ENCODE measurements at regions not wholly inside any gene's neighbourhood (a gene's known extent, or its start where the extent isn't known, plus 50 kb on each side); places are given as distances from the start of the nearest gene placed in this dataset.

DNA sequence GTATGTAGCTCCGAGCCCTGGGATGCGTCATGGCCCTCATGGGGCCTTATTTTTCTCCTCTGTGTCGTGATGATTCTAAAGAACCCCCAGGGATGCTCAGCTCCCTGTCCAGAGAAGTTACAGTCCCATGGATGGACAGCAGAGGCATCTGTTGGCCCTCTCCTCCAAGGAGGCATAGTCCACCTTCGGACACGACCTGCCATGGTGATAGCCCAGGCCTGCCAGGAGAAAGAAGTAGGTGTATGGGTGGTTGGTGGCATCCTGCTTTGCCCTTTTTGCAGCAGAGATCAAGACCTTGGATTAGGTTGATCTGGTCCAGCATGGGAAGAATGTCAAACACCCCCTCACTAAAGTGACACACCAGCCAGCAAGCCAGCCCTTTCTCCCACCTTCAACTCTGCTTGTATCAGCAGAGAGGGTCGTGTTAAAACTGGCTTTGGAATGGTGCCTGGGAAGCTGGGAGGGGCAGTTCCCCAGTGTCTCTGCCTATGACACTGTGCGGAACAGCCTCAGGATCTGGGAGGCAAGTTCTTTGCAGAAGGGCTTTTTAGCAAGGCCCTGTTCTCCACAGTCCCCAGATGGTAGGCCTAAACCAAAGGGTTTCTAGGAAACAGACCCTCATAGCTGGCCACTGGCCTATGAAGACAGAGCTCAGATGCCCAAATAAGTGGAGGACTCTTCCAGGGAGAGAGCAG is 259.9 kb upstream of the RPL38 start:
- TF ChIP-seq, protein P1, sequence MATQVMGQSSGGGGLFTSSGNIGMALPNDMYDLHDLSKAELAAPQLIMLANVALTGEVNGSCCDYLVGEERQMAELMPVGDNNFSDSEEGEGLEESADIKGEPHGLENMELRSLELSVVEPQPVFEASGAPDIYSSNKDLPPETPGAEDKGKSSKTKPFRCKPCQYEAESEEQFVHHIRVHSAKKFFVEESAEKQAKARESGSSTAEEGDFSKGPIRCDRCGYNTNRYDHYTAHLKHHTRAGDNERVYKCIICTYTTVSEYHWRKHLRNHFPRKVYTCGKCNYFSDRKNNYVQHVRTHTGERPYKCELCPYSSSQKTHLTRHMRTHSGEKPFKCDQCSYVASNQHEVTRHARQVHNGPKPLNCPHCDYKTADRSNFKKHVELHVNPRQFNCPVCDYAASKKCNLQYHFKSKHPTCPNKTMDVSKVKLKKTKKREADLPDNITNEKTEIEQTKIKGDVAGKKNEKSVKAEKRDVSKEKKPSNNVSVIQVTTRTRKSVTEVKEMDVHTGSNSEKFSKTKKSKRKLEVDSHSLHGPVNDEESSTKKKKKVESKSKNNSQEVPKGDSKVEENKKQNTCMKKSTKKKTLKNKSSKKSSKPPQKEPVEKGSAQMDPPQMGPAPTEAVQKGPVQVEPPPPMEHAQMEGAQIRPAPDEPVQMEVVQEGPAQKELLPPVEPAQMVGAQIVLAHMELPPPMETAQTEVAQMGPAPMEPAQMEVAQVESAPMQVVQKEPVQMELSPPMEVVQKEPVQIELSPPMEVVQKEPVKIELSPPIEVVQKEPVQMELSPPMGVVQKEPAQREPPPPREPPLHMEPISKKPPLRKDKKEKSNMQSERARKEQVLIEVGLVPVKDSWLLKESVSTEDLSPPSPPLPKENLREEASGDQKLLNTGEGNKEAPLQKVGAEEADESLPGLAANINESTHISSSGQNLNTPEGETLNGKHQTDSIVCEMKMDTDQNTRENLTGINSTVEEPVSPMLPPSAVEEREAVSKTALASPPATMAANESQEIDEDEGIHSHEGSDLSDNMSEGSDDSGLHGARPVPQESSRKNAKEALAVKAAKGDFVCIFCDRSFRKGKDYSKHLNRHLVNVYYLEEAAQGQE (IDR thresholded peaks at IDR 0.05; ENCODE audit: borderline replicate concordance), result no peak
- no peak for TF ChIP-seq TAF1 (IDR thresholded peaks at IDR 0.05; ENCODE audit: low read depth)
- no peak for TF ChIP-seq EP300 (conservative IDR thresholded peaks at IDR 0.05; ENCODE audit: poor library complexity, severe bottlenecking)
- no peak for TF ChIP-seq EZH2 (IDR thresholded peaks at IDR 0.05; ENCODE audit: borderline replicate concordance, insufficient read depth, low read length, poor library complexity, severe bottlenecking)
- TF ChIP-seq RAD21 (conservative IDR thresholded peaks at IDR 0.05), result no peak
- no peak for TF ChIP-seq POLR2AphosphoS5 (IDR thresholded peaks at IDR 0.05)
- TF ChIP-seq, protein P2, sequence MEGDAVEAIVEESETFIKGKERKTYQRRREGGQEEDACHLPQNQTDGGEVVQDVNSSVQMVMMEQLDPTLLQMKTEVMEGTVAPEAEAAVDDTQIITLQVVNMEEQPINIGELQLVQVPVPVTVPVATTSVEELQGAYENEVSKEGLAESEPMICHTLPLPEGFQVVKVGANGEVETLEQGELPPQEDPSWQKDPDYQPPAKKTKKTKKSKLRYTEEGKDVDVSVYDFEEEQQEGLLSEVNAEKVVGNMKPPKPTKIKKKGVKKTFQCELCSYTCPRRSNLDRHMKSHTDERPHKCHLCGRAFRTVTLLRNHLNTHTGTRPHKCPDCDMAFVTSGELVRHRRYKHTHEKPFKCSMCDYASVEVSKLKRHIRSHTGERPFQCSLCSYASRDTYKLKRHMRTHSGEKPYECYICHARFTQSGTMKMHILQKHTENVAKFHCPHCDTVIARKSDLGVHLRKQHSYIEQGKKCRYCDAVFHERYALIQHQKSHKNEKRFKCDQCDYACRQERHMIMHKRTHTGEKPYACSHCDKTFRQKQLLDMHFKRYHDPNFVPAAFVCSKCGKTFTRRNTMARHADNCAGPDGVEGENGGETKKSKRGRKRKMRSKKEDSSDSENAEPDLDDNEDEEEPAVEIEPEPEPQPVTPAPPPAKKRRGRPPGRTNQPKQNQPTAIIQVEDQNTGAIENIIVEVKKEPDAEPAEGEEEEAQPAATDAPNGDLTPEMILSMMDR (IDR thresholded peaks at IDR 0.05; ENCODE audit: poor library complexity, severe bottlenecking), result no peak
- TF ChIP-seq SMC3 (conservative IDR thresholded peaks at IDR 0.05; ENCODE audit: poor library complexity), result no peak
- TF ChIP-seq MXI1 (conservative IDR thresholded peaks at IDR 0.05; ENCODE audit: poor library complexity, severe bottlenecking), result no peak
- no peaks in the 10 kb centered on the region for H4K20me1 ChIP-seq (ENCODE audit: insufficient read depth)
- H3K79me2 ChIP-seq (replicated peaks; ENCODE audit: insufficient read depth, low read length), result no peaks in the 10 kb centered on the region
- H3K27ac ChIP-seq (ENCODE audit: low read length), result no peak overlapping the region
- no peak overlapping the region for H2AFZ ChIP-seq (ENCODE audit: low read depth, low read length)
- H3K9me3 ChIP-seq (ENCODE audit: low read length), result no peaks in the 10 kb centered on the region
- no peaks in the 10 kb centered on the region for H3F3A ChIP-seq (ENCODE audit: insufficient read depth, low read length, poor library complexity, severe bottlenecking)
- H3K4me2 ChIP-seq (ENCODE audit: low read length), result no peak overlapping the region
- H3K9me2 ChIP-seq (ENCODE audit: insufficient read depth, low read length), result no peaks in the 10 kb centered on the region
- no peak overlapping the region for H3K4me3 ChIP-seq (ENCODE audit: low read length)
- no peak overlapping the region for H3K9ac ChIP-seq (ENCODE audit: low read length)
- no peaks in the 10 kb centered on the region for H3K27me3 ChIP-seq (ENCODE audit: insufficient read depth, low read depth, low read length)
- H3K36me3 ChIP-seq (ENCODE audit: insufficient read depth, low read length), result no peaks in the 10 kb centered on the region

DNA sequence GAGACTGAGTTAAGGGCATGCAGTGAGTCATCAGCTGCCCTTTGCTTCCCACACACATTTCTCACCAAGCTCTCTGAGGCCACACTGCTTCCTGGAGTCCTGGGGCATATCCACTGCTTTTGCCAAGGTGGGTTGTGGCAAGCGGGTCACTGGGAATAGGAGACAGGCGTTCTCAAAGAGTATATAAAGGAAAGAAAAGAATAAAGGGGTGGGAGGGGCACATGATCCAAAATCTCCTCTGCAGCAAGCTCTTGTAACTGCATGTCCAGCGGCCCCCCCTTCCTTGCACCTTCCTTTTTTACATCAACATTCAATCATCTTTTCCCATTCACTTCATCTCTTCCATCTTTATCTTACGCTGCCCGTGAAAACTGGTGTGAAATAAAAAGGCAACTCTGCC is 259.1 kb upstream of the RPL38 start:
- Histone ChIP-seq H3K79me2 (replicated peaks; ENCODE audit: insufficient read depth, low read length) (no peaks in the 10 kb centered on the region), H3F3A (ENCODE audit: insufficient read depth, low read length, poor library complexity, severe bottlenecking) (no peaks in the 10 kb centered on the region), H3K4me3 (ENCODE audit: low read length) (no peak overlapping the region), H3K9me2 (ENCODE audit: insufficient read depth, low read length) (no peaks in the 10 kb centered on the region), H3K9ac (ENCODE audit: low read length) (no peak overlapping the region), H3K4me2 (ENCODE audit: low read length) (no peak overlapping the region), H3K27ac (ENCODE audit: low read length) (no peak overlapping the region), H4K20me1 (ENCODE audit: insufficient read depth) (no peaks in the 10 kb centered on the region), H2AFZ (ENCODE audit: low read depth, low read length) (no peak overlapping the region), H3K27me3 (ENCODE audit: insufficient read depth, low read depth, low read length) (no peaks in the 10 kb centered on the region), H3K36me3 (ENCODE audit: insufficient read depth, low read length) (no peaks in the 10 kb centered on the region), H3K9me3 (ENCODE audit: low read length) (no peaks in the 10 kb centered on the region)
- no peak for TF ChIP-seq RAD21 (conservative IDR thresholded peaks at IDR 0.05)
- TF ChIP-seq EZH2 (IDR thresholded peaks at IDR 0.05; ENCODE audit: borderline replicate concordance, insufficient read depth, low read length, poor library complexity, severe bottlenecking), result no peak
- no peak for TF ChIP-seq POLR2AphosphoS5 (IDR thresholded peaks at IDR 0.05)
- TF ChIP-seq MXI1 (conservative IDR thresholded peaks at IDR 0.05; ENCODE audit: poor library complexity, severe bottlenecking), result no peak
- TF ChIP-seq, protein P1 (IDR thresholded peaks at IDR 0.05; ENCODE audit: borderline replicate concordance), result no peak
- TF ChIP-seq, protein P2 (IDR thresholded peaks at IDR 0.05; ENCODE audit: poor library complexity, severe bottlenecking), result no peak
- TF ChIP-seq SMC3 (conservative IDR thresholded peaks at IDR 0.05; ENCODE audit: poor library complexity), result no peak
- TF ChIP-seq EP300 (conservative IDR thresholded peaks at IDR 0.05; ENCODE audit: poor library complexity, severe bottlenecking), result no peak
- TF ChIP-seq TAF1 (IDR thresholded peaks at IDR 0.05; ENCODE audit: low read depth), result no peak

All from neural cell (in vitro differentiated cells).